Mucosa of rectum (tissue), 2 donors: ENCODE measurements at regions not wholly inside any gene's neighbourhood (a gene's known extent, or its start where the extent isn't known, plus 50 kb on each side); places are given as distances from the start of the nearest gene placed in this dataset.
"Not testable (repeated sequence)": the region's sequence is repeated elsewhere in the genome, so short reads cannot be mapped to it uniquely, and the experiment has no call there.

Experiments used
- H3K27ac ChIP-seq, 2 donors: one replicate each; pipeline ENCODE4 v1.7.0; 2013; ENCODE audit warnings: inconsistent platforms in 2 of 2, low read depth in 2 of 2, low read length in 2 of 2
- H3K27me3 ChIP-seq, 2 donors: one replicate each; pipeline ENCODE4 v1.7.0; 2013; ENCODE audit warnings: low read length in 2 of 2; ENCODE audit not compliant: control insufficient read depth in 2 of 2, insufficient read depth in 2 of 2
- H3K36me3 ChIP-seq, 2 donors: one replicate each; pipeline ENCODE4 v1.7.0; 2013; ENCODE audit warnings: low read length in 2 of 2; ENCODE audit not compliant: control insufficient read depth in 2 of 2, insufficient read depth in 2 of 2
- H3K4me1 ChIP-seq, 2 donors: one replicate each; pipeline ENCODE4 v1.7.0; 2013; ENCODE audit warnings: low read length in 2 of 2, mild to moderate bottlenecking in 1 of 2; ENCODE audit not compliant: control insufficient read depth in 2 of 2, insufficient read depth in 2 of 2
- H3K4me3 ChIP-seq, 2 donors: one replicate each; pipeline ENCODE4 v1.7.0; 2013; ENCODE audit warnings: low read length in 2 of 2
- H3K9ac ChIP-seq, 2 donors: one replicate each; pipeline ENCODE4 v1.7.0; 2013; ENCODE audit warnings: low read length in 2 of 2, low read depth in 1 of 2, mild to moderate bottlenecking in 1 of 2
- H3K9me3 ChIP-seq, 2 donors: one replicate each; pipeline ENCODE4 v1.7.0; 2013; ENCODE audit warnings: low read length in 2 of 2; ENCODE audit not compliant: control insufficient read depth in 2 of 2
- donor health status: healthy.
- donor health status: Normal muscosa, but diverticular disease.

GRCh38 chr14:84927096-84927827, 602.7 kb upstream of the FLRT2 start:
- Histone ChIP-seq H3K4me3 (no peak overlapping the region), H3K36me3 (no peaks in the 10 kb centered on the region), H3K9ac (no peak overlapping the region), H3K9me3 (peaks cover 0 to 3% of the 10 kb centered on the region in 2 donors), H3K27me3 (no peaks in the 10 kb centered on the region), H3K27ac (no peak overlapping the region), H3K4me1 (no peaks in the 10 kb centered on the region)

- H3K36me3 ChIP-seq: no peaks in the 10 kb centered on the region
- H3K4me3 ChIP-seq: no peak overlapping the region
- H3K27me3 ChIP-seq: no peaks in the 10 kb centered on the region
- no peak overlapping the region for H3K9ac ChIP-seq
- no peak overlapping the region for H3K27ac ChIP-seq
- H3K9me3 ChIP-seq: no peaks in the 10 kb centered on the region
- H3K4me1 ChIP-seq: no peaks in the 10 kb centered on the region
These were observed 600.9 kb upstream of the FLRT2 start for GRCh38 chr14:84929086-84929485.

- Histone ChIP-seq H3K36me3 (no peaks in the 10 kb centered on the region), H3K4me1 (no peaks in the 10 kb centered on the region), H3K27me3 (no peaks in the 10 kb centered on the region), H3K4me3 (no peak overlapping the region), H3K9ac (no peak overlapping the region), H3K27ac (no peak overlapping the region), H3K9me3 (no peaks in the 10 kb centered on the region)
These were observed 600.1 kb upstream of the FLRT2 start for GRCh38 chr14:84929834-84930233.

GRCh38 chr14:84937016-84937415, 592.9 kb upstream of the FLRT2 start:
- no peak overlapping the region for H3K4me3 ChIP-seq
- H3K27ac ChIP-seq: no peak overlapping the region
- no peaks in the 10 kb centered on the region for H3K36me3 ChIP-seq
- H3K9me3 ChIP-seq: peaks cover 0 to 3% of the 10 kb centered on the region in 2 donors
- no peaks in the 10 kb centered on the region for H3K27me3 ChIP-seq
- H3K4me1 ChIP-seq: no peaks in the 10 kb centered on the region
- H3K9ac ChIP-seq: no peak overlapping the region

- no peaks in the 10 kb centered on the region for H3K36me3 ChIP-seq
- no peak overlapping the region for H3K9ac ChIP-seq
- H3K4me1 ChIP-seq: no peaks in the 10 kb centered on the region
- H3K27me3 ChIP-seq: no peaks in the 10 kb centered on the region
- H3K4me3 ChIP-seq: no peak overlapping the region
- H3K9me3 ChIP-seq: peaks cover 0 to 3% of the 10 kb centered on the region in 2 donors
- no peak overlapping the region for H3K27ac ChIP-seq
These were observed 592.5 kb upstream of the FLRT2 start for GRCh38 chr14:84937449-84937848.

GRCh38 chr14:84944901-84945300, 585.0 kb upstream of the FLRT2 start:
- H3K9ac ChIP-seq, H3K36me3 ChIP-seq, H3K27ac ChIP-seq: not testable (repeated sequence)

GRCh38 chr14:84959851-84960520, 570.0 kb upstream of the FLRT2 start:
- no peaks in the 10 kb centered on the region for H3K36me3 ChIP-seq
- no peaks in the 10 kb centered on the region for H3K4me1 ChIP-seq
- no peaks in the 10 kb centered on the region for H3K27me3 ChIP-seq
- H3K9ac ChIP-seq: no peak overlapping the region
- no peak overlapping the region for H3K4me3 ChIP-seq
- peaks cover 4 to 5% of the 10 kb centered on the region in 2 donors for H3K9me3 ChIP-seq
- H3K27ac ChIP-seq: no peak overlapping the region

More at GRCh38 chr14:84944901-84945300, 585.0 kb upstream of the FLRT2 start:
- not testable (repeated sequence) for H3K4me1 ChIP-seq, H3K4me3 ChIP-seq, H3K9me3 ChIP-seq, H3K27me3 ChIP-seq

- Histone ChIP-seq H3K27me3 (no peaks in the 10 kb centered on the region), H3K9ac (no peak overlapping the region), H3K4me1 (no peaks in the 10 kb centered on the region), H3K36me3 (no peaks in the 10 kb centered on the region), H3K27ac (no peak overlapping the region), H3K4me3 (no peak overlapping the region), H3K9me3 (peaks cover 3 to 5% of the 10 kb centered on the region in 2 donors)
These were observed 568.3 kb upstream of the FLRT2 start for GRCh38 chr14:84961637-84962036.

- H3K4me1 ChIP-seq: no peaks in the 10 kb centered on the region
- H3K9ac ChIP-seq: no peak overlapping the region
- H3K9me3 ChIP-seq: peaks cover 0 to 5% of the 10 kb centered on the region in 2 donors
- no peak overlapping the region for H3K4me3 ChIP-seq
- H3K27me3 ChIP-seq: no peaks in the 10 kb centered on the region
- H3K27ac ChIP-seq: no peak overlapping the region
- no peaks in the 10 kb centered on the region for H3K36me3 ChIP-seq
These were observed 566.4 kb upstream of the FLRT2 start for GRCh38 chr14:84963518-84963917.

- Histone ChIP-seq H3K4me3 (no peak overlapping the region), H3K27ac (no peak overlapping the region), H3K36me3 (no peaks in the 10 kb centered on the region), H3K4me1 (no peaks in the 10 kb centered on the region), H3K27me3 (no peaks in the 10 kb centered on the region), H3K9ac (no peak overlapping the region), H3K9me3 (peaks cover 0 to under 1% of the 10 kb centered on the region in 2 donors)
These were observed 564.7 kb upstream of the FLRT2 start for GRCh38 chr14:84965279-84965678.
